ENCODE measurements at regions not wholly inside any gene's neighbourhood (a gene's known extent, or its start where the extent isn't known, plus 50 kb on each side); places are given as distances from the start of the nearest gene placed in this dataset.

DNA sequence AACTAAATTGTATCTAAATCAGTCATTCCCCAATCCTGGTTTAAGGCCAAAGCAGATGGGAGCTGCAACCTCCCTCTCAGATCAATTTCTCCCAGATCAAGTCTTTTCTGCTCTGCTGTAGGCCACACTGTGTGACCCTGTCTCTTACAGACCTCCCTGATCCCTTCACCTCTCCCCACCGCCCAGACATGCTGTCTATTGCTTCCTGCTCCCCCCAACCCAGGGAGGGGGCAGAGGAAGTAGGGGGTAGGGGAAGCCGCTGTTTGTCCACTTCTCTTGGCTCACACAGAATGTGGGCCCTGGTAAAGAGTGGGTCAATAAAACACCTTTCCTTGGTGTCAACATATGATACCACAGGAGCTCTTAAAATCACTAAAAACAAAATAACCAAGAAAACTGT lies 226.3 kb downstream of the ENC1 start:
- Histone ChIP-seq H3K27ac (ENCODE audit: low read depth, low read length, severe bottlenecking) (peak overlapping the region; percentile 57), H3K4me1 (ENCODE audit: control insufficient read depth, insufficient read depth, low read length, poor library complexity, severe bottlenecking) (peaks cover 61% of the 10 kb centered on the region), H3K36me3 (ENCODE audit: control insufficient read depth, insufficient read depth, low read length) (no peaks in the 10 kb centered on the region), H3K9me3 (ENCODE audit: control insufficient read depth, low read length) (no peaks in the 10 kb centered on the region), H3K4me3 (ENCODE audit: extremely low read depth, insufficient read depth, low read length, poor library complexity, severe bottlenecking) (no peak overlapping the region)
- no CpG with 5 or more reads among the region's 2 CpGs for WGBS, 2 experiments (ENCODE audit: insufficient coverage in 2 of 2)

GRCh38 chr5:74413403-74414048 lies 227.0 kb downstream of the ENC1 start:
- Histone ChIP-seq H3K36me3 (ENCODE audit: control insufficient read depth, insufficient read depth, low read length) (no peaks in the 10 kb centered on the region), H3K4me1 (ENCODE audit: control insufficient read depth, insufficient read depth, low read length, poor library complexity, severe bottlenecking) (peaks cover 55% of the 10 kb centered on the region), H3K27ac (ENCODE audit: low read depth, low read length, severe bottlenecking) (no peak overlapping the region), H3K4me3 (ENCODE audit: extremely low read depth, insufficient read depth, low read length, poor library complexity, severe bottlenecking) (no peak overlapping the region), H3K9me3 (ENCODE audit: control insufficient read depth, low read length) (no peaks in the 10 kb centered on the region)
- WGBS, 2 experiments (ENCODE audit: insufficient coverage in 2 of 2) = 86 to 94% methylated on average over 3 of the region's 3 CpGs

DNA sequence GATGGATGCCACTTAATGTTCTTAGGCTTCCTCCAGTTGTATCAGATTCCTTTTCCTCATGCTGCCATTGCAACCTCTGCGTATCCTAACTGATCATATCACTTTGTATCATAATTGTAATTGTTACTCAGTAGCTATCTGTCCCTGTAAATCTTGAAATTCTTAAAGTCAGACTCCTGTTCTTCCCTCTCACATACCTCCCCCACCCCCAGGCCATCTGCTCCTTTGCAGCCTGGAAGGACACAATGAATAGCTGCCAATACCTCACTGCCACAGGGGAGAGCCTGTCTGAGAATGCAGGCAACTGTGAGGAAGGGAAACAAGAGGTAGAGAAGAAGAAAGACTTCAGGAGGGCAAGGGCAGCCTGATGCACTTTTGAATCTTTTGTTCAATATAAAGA lies 228.5 kb downstream of the ENC1 start:
- no peak overlapping the region for H3K27ac ChIP-seq (ENCODE audit: low read depth, low read length, severe bottlenecking)
- no peaks in the 10 kb centered on the region for H3K36me3 ChIP-seq (ENCODE audit: control insufficient read depth, insufficient read depth, low read length)
- no peaks in the 10 kb centered on the region for H3K9me3 ChIP-seq (ENCODE audit: control insufficient read depth, low read length)
- H3K4me3 ChIP-seq (ENCODE audit: extremely low read depth, insufficient read depth, low read length, poor library complexity, severe bottlenecking) = no peak overlapping the region
- peaks cover 59% of the 10 kb centered on the region for H3K4me1 ChIP-seq (ENCODE audit: control insufficient read depth, insufficient read depth, low read length, poor library complexity, severe bottlenecking)
- no CpG with 5 or more reads among the region's 1 CpG for WGBS, 2 experiments (ENCODE audit: insufficient coverage in 2 of 2)

DNA sequence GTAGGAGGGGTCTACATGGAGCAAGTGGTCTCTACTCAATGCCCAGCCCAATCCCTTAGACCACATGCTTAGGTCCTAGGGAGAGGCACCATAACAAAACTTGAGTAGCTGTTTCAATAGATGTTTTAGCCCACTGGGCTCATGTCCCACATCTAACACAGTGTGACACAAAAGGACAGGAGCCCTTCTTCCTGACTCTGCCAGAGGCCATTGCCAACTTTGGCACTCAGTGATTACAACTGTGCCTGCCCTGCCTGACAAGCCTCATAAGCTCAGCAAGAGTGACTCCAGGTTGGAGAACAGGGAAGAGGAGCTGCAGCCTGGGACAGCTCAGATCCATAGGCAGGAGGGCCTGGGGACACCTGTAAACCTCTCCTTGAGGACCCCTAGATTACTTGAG lies 230.8 kb downstream of the ENC1 start:
- Histone ChIP-seq H3K4me1 (ENCODE audit: control insufficient read depth, insufficient read depth, low read length, poor library complexity, severe bottlenecking) (peaks cover 39% of the 10 kb centered on the region), H3K9me3 (ENCODE audit: control insufficient read depth, low read length) (no peaks in the 10 kb centered on the region), H3K36me3 (ENCODE audit: control insufficient read depth, insufficient read depth, low read length) (no peaks in the 10 kb centered on the region), H3K27ac (ENCODE audit: low read depth, low read length, severe bottlenecking) (no peak overlapping the region), H3K4me3 (ENCODE audit: extremely low read depth, insufficient read depth, low read length, poor library complexity, severe bottlenecking) (no peak overlapping the region)

GRCh38 chr5:74409166-74409706 lies 231.3 kb downstream of the ENC1 start:
- Histone ChIP-seq H3K36me3 (ENCODE audit: control insufficient read depth, insufficient read depth, low read length) (no peaks in the 10 kb centered on the region), H3K9me3 (ENCODE audit: control insufficient read depth, low read length) (no peaks in the 10 kb centered on the region), H3K27ac (ENCODE audit: low read depth, low read length, severe bottlenecking) (no peak overlapping the region), H3K4me3 (ENCODE audit: extremely low read depth, insufficient read depth, low read length, poor library complexity, severe bottlenecking) (no peak overlapping the region), H3K4me1 (ENCODE audit: control insufficient read depth, insufficient read depth, low read length, poor library complexity, severe bottlenecking) (peaks cover 34% of the 10 kb centered on the region)
- WGBS, 2 experiments (ENCODE audit: insufficient coverage in 2 of 2) = 85 to 98% methylated on average over 3 to 4 of the region's 4 CpGs

GRCh38 chr5:74408150-74409043 lies 232.1 kb downstream of the ENC1 start:
- Histone ChIP-seq H3K9me3 (ENCODE audit: control insufficient read depth, low read length) (no peaks in the 10 kb centered on the region), H3K4me3 (ENCODE audit: extremely low read depth, insufficient read depth, low read length, poor library complexity, severe bottlenecking) (no peak overlapping the region), H3K4me1 (ENCODE audit: control insufficient read depth, insufficient read depth, low read length, poor library complexity, severe bottlenecking) (peaks cover 32% of the 10 kb centered on the region), H3K27ac (ENCODE audit: low read depth, low read length, severe bottlenecking) (no peak overlapping the region), H3K36me3 (ENCODE audit: control insufficient read depth, insufficient read depth, low read length) (no peaks in the 10 kb centered on the region)
- WGBS, 2 experiments (ENCODE audit: insufficient coverage in 2 of 2) = 92 to 94% methylated on average over 2 of the region's 7 CpGs

DNA sequence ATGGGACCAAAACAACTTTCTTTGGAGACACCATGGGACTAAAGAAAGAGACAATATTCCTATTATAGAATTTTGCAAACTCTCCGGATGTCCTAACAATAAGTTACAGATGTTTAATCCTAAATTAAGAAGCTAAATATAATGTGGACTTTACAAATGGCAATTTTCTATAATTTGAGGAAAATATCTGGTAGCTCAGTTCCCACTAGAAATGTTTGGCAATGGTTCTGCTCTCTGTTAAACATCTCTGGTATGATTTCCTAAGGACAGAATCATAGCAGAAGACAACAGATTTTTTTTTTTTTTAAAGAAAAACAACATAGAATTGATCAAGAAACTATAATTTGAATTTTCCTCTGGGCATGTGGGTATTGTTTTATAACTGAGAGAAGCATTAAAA lies 232.8 kb downstream of the ENC1 start:
- Histone ChIP-seq H3K27ac (ENCODE audit: low read depth, low read length, severe bottlenecking) (no peak overlapping the region), H3K4me3 (ENCODE audit: extremely low read depth, insufficient read depth, low read length, poor library complexity, severe bottlenecking) (no peak overlapping the region), H3K4me1 (ENCODE audit: control insufficient read depth, insufficient read depth, low read length, poor library complexity, severe bottlenecking) (peaks cover 33% of the 10 kb centered on the region), H3K36me3 (ENCODE audit: control insufficient read depth, insufficient read depth, low read length) (no peaks in the 10 kb centered on the region), H3K9me3 (ENCODE audit: control insufficient read depth, low read length) (no peaks in the 10 kb centered on the region)
- WGBS, 2 experiments (ENCODE audit: insufficient coverage in 2 of 2) = no CpG with 5 or more reads among the region's 1 CpG

DNA sequence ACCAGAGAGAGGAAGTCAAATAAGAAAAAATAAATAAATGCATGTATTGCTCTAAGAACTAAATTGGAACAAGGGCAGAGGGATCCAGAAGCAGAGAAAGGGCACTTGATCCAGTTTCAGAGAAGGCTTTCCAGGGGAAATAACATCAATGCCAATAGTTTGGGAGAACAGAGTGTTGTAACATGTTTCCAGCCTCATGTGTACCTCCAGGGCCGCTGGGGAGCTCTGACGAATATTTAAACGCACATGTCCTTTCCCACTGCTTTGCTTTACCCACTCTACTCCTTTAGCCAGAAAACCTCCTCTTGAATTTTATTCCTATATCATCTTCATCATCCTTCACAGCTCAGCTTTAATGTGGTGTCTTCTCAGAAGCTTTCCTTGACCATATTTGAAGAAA lies 233.7 kb downstream of the ENC1 start:
- Histone ChIP-seq H3K27ac (ENCODE audit: low read depth, low read length, severe bottlenecking) (no peak overlapping the region), H3K4me3 (ENCODE audit: extremely low read depth, insufficient read depth, low read length, poor library complexity, severe bottlenecking) (no peak overlapping the region), H3K9me3 (ENCODE audit: control insufficient read depth, low read length) (no peaks in the 10 kb centered on the region), H3K36me3 (ENCODE audit: control insufficient read depth, insufficient read depth, low read length) (no peaks in the 10 kb centered on the region), H3K4me1 (ENCODE audit: control insufficient read depth, insufficient read depth, low read length, poor library complexity, severe bottlenecking) (peaks cover 33% of the 10 kb centered on the region)
- 91 to 100% methylated on average over 3 of the region's 3 CpGs for WGBS, 2 experiments (ENCODE audit: insufficient coverage in 2 of 2)

DNA sequence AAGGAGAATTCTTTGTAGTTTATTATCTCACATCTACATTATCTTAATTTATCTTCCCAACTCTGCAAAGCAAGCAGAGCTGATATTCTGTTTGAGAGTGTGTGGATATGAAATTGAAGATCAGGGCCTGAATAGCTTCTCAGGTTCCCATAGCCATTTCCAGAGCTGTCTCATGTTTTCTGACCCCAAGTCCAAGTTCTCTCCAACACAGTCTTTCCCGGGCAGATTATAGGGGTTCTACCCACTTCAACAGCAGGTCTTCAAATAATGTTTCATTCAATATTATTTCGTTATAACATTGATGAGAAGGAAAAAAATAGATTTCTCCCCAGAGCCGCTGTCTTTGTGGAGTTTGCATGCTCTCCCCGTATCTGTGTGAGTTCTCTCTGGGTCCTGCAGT lies 234.9 kb downstream of the ENC1 start:
- no CpG with 5 or more reads among the region's 4 CpGs for WGBS, 2 experiments (ENCODE audit: insufficient coverage in 2 of 2)
- H3K4me1 ChIP-seq (ENCODE audit: control insufficient read depth, insufficient read depth, low read length, poor library complexity, severe bottlenecking) = peaks cover 36% of the 10 kb centered on the region
- H3K4me3 ChIP-seq (ENCODE audit: extremely low read depth, insufficient read depth, low read length, poor library complexity, severe bottlenecking) = no peak overlapping the region
- no peaks in the 10 kb centered on the region for H3K36me3 ChIP-seq (ENCODE audit: control insufficient read depth, insufficient read depth, low read length)
- no peak overlapping the region for H3K27ac ChIP-seq (ENCODE audit: low read depth, low read length, severe bottlenecking)
- H3K9me3 ChIP-seq (ENCODE audit: control insufficient read depth, low read length) = no peaks in the 10 kb centered on the region

GRCh38 chr5:74404574-74405508 lies 235.7 kb downstream of the ENC1 start:
- Histone ChIP-seq H3K27ac (ENCODE audit: low read depth, low read length, severe bottlenecking) (no peak overlapping the region), H3K9me3 (ENCODE audit: control insufficient read depth, low read length) (no peaks in the 10 kb centered on the region), H3K36me3 (ENCODE audit: control insufficient read depth, insufficient read depth, low read length) (no peaks in the 10 kb centered on the region), H3K4me3 (ENCODE audit: extremely low read depth, insufficient read depth, low read length, poor library complexity, severe bottlenecking) (no peak overlapping the region), H3K4me1 (ENCODE audit: control insufficient read depth, insufficient read depth, low read length, poor library complexity, severe bottlenecking) (peaks cover 42% of the 10 kb centered on the region)
- WGBS, 2 experiments (ENCODE audit: insufficient coverage in 2 of 2) = 100% methylated on average over 1 of the region's 4 CpGs; no CpG with 5 or more reads in 1 of the 2 experiments

Measured in mesodermal cell (in vitro differentiated cells).